Endothelial cell (in vitro differentiated cells): ENCODE measurements at regions not wholly inside any gene's neighbourhood (a gene's known extent, or its start where the extent isn't known, plus 50 kb on each side); places are given as distances from the start of the nearest gene placed in this dataset.
"Not testable (repeated sequence)": the region's sequence is repeated elsewhere in the genome, so short reads cannot be mapped to it uniquely, and the experiment has no call there.

Experiments used
- DNase-seq: peaks from one replicate; pipeline ENCODE4 v3.0.0; 2021; ENCODE audit warnings: low spot score
- H3K27ac Mint-ChIP-seq: one replicate; pipeline ENCODE4 v1.8.0; 2021; ENCODE audit warnings: mixed read lengths, inconsistent platforms; ENCODE audit not compliant: unreplicated experiment
- H3K27me3 Mint-ChIP-seq: one replicate; pipeline ENCODE4 v1.8.0; 2021; ENCODE audit warnings: mild to moderate bottlenecking, moderate library complexity, mixed read lengths, inconsistent platforms; ENCODE audit not compliant: unreplicated experiment
- H3K36me3 Mint-ChIP-seq: one replicate; pipeline ENCODE4 v1.8.0; 2021; ENCODE audit warnings: mild to moderate bottlenecking, low read depth, mixed read lengths, inconsistent platforms; ENCODE audit not compliant: unreplicated experiment
- H3K4me1 Mint-ChIP-seq: one replicate; pipeline ENCODE4 v1.8.0; 2021; ENCODE audit warnings: mild to moderate bottlenecking, mixed read lengths, inconsistent platforms; ENCODE audit not compliant: unreplicated experiment
- H3K4me3 Mint-ChIP-seq: one replicate; pipeline ENCODE4 v1.8.0; 2021; ENCODE audit warnings: mild to moderate bottlenecking, mixed read lengths, inconsistent platforms; ENCODE audit not compliant: unreplicated experiment
- H3K9me3 Mint-ChIP-seq: one replicate; pipeline ENCODE4 v1.8.0; 2021; ENCODE audit warnings: mixed read lengths, inconsistent platforms; ENCODE audit not compliant: unreplicated experiment

GRCh38 chr17:83247001-83247400 is 167.6 kb downstream of the METRNL start:
- not testable (repeated sequence) for H3K36me3 Mint-ChIP-seq, H3K27me3 Mint-ChIP-seq, H3K4me3 Mint-ChIP-seq, H3K27ac Mint-ChIP-seq, H3K4me1 Mint-ChIP-seq, H3K9me3 Mint-ChIP-seq, DNase-seq
